NCI-H2227 (cell line): ENCODE measurements at regions not wholly inside any gene's neighbourhood (a gene's known extent, or its start where the extent isn't known, plus 50 kb on each side); places are given as distances from the start of the nearest gene placed in this dataset.
"Not testable (repeated sequence)": the region's sequence is repeated elsewhere in the genome, so short reads cannot be mapped to it uniquely, and the experiment has no call there.

Experiments
- DNase-seq: peaks from one replicate; lab custom pipeline; 2025; ENCODE audit not compliant: unreplicated experiment; lab: John Stamatoyannopoulos, UW

DNA sequence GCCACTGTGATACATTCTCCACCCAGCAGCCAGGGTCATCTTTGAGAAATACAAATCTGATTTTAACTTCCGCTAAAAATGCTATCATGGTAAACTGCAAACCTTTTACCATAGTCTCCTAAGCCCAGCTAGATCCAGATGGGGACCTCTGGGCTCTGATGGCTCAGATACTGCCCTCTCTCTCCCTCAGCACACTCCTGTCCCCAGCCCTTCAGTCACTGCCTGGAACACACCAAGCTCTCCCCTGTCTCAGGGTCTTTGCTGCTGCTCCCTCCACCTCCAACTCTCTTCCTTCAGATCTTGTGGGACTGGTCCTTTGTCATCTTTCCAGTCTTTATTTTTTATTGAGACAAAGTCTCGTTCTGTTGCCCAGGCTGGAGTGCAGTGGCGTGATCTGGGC is 65.1 kb downstream of the SPRY4 start:
- no peak for DNase-seq

DNA sequence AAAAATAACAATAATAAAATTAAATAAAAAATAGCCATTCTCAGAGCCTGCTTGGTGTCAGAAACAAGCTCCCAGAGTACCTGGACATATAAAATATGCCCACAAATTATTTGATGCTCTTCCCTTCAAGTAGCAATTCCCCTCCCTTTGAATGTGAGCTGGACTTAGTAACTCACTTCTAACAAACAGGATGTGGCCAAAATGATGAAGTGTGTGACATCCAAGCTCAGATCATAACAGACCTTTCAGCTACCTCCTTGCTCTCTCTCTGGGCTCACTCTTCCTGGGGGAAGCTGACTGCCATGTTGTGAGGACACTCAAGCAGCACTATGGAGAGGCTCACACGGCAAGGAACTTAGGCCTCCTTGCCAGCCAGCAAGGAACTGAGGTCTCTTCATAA is 69.0 kb downstream of the SPRY4 start:
- DNase-seq, result no peak

DNA sequence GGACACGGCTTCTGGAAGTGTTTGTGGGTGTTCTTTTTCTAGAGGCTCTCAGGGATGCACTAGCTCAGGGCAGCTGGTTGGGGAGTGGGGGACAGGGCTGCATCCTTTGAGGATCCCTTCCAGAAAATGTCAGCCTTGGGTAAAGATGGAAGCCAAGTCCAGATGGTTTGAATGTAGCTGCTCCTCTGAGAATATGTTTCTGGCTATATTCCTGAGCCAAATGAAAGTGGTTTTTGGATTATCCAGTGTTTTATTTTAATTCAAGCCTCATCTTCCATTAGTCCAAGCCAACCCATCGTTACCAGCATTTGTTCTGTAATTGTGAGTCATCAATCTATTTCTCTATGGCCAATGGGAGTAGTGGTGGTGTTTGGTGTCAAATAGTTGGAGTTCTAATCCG is 70.4 kb downstream of the SPRY4 start:
- no peak for DNase-seq

DNA sequence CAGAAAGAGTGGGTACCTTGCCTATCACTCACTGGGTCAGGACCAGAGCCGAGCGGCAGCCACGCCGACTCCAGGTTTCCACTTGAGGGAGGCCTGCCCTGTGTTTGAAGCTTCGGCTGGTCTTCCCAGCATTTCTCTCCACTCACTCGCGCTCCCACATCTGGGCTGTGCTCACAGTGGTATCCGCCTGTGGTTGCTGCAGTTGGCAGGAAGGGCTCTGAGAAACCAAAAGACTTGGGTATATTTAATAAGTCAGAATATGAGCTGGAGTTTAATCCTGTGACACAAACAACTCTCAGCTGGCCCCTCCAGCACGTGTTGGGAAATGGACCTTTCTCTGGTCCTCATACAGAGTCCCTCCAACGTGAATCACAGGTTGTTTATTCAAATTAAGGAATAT is 70.9 kb downstream of the SPRY4 start:
- DNase-seq, result no peak

DNA sequence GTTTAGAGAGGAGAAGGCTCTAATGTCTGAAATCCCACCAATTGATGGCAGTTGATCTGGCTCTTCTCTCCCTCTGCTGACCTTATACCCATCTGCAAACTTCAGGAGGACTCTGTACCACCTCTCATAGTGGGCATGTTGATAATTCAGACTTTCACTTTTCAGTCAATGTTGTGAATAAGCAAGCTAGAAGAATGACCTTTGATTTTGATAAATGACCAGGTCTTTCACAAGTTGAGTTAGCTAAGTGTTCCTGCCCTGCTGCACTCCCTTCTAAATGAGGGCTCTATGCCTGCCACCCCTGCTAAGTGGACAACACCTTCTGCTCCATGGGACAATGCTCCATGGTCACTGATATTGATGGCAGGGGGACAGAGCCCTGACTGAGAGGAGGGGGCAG is 74.7 kb downstream of the SPRY4 start:
- no peak for DNase-seq

DNA sequence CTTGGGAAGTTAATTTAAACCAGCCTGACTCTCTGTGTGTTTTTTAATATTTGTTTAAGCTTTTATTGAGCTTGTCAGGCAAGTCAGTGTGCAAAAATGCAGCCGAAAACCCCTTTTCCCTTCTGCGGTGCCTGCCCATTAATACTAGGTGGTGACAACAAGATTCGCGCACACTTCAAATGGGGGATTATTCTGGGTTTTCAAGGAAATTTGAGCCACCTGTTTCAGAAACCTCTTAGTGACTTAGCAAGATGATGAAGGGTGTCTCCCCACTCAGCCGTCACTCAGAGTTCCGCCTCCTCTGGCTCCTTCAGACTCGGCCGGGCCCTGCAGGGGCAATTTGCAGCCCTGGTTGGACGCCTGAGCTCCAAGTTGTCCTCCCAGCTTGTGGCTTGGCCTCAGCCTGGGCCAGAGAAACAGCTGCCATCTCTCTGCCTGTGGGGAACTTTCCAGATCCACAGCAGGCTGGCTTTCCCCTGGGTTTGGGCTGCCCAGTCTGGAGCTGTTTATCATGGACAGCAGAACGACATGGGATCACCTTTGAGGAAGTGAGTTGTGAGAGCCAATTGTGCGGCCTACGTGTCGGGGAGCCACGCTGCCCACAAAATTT is 75.9 kb downstream of the SPRY4 start:
- peak; percentile 37 for DNase-seq

DNA sequence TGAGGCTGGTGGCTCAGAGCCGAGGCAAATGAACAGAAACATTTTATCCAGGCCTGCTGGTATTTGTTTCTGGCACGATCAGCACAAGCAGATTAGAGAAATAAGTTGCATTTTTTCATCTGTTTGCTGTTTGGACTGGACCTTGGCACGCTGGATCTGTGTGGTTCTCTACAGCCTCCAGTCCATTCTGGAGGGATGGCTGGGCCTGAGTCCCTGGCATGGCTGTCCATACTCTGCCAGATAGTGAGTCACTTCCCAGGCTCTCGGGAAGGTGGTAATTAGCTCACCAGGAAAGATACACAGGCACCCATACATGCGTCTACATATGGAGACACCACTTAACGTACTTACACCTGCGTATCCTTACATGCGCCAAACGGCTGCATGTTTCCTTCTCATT is 78.6 kb downstream of the SPRY4 start:
- DNase-seq, result no peak

DNA sequence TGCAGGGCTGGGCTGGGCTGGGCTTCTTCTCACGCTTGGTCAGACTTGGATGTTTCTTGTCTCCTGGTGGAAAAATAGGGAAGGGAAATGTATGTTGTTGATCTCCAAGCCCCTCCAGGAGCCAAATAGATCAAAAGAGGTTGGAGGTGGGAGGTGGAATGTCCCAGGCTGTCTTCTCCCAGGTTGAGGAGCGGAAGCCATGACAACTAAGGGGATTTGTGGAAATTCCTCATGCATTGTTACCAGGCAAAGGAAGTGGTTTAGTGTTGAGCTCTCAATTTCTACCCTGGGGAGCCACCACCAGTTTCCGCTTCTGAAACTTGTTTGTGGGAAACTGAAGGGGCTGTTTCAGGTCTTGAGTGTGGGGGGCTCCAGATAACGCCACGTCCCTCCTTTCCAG is 79.0 kb downstream of the SPRY4 start:
- no peak for DNase-seq

DNA sequence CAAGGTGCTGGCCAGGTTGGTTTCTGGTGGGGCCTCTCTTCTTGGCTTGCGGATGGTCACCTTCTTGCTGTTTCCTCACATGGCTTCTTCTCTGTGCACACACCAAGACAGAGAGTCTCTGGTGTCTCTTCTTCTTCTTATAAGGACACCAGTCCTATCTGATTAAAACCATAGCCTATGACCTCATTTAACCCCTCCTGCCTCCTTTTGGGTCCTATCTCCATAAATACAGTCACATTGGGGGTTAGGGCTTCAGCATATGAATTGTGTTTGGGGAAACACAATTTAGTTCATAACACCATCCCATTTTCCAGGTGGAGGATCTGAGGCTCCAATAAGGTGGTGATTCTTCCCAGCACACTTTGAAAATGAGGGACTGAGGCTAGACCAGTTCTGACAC is 80.4 kb downstream of the SPRY4 start:
- no peak for DNase-seq

DNA sequence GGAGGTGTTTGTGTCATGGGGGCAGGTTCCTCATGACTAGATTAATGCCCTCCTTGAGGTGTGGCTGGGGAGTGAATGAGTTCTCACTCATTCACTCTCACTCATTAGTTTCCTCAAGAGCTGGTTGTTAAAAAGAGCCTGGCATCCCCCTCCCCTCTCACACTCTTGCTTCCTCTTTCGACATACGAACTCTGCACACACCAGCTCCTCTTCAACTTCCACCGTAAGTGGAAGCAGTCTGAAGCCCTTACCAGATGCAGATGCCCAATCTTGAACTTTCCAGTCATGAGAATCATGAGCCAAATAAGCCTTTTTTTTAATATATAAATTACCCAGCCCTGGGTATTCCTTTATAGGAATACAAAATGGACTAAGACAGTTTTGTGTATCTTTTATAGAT is 82.5 kb downstream of the SPRY4 start:
- DNase-seq, result no peak

DNA sequence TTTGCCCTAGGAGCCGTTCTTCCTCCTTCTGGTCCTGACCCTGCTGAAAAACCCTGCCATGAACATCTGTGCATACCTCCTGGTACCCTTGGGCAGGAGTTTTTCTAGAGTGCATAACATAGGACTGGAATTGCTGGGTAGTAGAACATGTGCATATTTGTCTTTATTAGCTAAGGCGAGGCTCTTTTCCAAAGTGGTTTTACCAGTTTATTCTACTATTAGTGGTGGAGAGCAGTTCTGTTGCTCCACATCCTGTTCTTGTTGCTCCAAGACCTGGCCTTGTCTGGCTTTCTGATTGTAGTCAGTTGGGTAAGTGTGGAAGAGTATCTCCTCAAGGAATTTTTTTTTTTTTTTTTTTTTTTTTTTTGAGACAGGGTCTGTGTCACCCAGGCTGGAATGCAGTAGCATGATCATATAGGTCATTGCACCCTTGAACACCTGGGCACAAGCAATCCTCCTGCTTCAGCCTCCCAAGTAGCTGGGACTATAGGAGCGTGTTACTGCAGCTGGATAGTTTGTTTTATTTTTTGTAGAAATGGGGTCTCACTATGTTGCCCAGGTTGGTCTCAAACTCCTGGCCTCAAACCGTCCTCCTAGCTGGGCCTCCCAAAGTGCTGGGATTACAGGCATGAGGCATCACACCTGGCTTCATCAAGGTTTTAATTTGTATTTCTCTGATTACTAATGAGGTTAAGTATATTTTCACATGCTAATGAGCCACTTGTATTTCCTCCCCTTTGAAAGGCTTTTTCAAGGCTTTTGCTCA is 85.2 kb downstream of the SPRY4 start:
- DNase-seq, result no peak

DNA sequence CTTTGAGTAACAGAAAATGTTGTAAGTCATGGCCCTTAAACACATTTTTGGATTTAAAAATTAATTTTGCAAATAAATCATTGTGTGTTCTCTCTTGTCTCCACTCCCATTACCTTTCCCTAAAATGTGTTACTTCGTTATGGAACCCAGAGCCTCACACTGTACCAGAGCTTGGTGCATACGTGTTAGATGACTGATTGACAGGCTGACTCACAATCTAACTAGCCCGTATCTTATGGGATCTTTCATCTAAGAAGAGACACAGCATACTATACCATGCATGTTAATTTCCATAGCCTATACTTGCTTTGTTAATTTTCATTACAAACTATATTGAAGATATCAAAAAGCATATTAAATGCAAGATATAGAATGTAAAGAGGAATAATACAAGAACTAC is 87.1 kb downstream of the SPRY4 start:
- DNase-seq, result no peak

DNA sequence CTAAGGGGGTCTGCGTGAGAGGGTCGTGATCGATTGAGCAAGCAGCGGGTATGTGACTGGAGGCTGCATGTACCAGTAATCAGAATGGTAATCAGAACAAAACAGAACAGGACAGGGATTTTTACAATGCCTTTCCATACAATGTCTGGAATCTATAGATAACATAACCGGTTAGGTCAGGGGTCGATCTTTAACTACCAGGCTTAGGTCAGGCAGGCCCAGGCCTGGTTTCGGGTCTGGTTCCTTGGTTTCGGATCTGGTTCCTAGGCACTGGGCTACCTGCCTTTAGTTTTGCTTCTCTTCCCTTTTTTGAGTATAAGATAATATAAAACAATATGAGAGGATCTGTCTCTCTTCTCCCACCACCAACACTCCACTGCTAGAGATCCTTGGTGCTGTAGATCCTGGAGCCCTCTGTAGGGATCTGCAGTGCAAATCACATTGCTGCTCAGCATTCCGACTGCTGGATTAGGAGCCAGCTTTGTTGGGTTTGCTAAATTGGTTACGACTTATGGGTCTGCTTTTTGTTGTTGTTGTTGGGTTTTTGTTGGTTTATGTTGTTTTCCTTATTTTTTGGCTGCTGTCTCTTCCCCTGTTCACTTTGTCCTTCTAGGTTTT is 88.0 kb downstream of the SPRY4 start:
- DNase-seq, result not testable (repeated sequence)

DNA sequence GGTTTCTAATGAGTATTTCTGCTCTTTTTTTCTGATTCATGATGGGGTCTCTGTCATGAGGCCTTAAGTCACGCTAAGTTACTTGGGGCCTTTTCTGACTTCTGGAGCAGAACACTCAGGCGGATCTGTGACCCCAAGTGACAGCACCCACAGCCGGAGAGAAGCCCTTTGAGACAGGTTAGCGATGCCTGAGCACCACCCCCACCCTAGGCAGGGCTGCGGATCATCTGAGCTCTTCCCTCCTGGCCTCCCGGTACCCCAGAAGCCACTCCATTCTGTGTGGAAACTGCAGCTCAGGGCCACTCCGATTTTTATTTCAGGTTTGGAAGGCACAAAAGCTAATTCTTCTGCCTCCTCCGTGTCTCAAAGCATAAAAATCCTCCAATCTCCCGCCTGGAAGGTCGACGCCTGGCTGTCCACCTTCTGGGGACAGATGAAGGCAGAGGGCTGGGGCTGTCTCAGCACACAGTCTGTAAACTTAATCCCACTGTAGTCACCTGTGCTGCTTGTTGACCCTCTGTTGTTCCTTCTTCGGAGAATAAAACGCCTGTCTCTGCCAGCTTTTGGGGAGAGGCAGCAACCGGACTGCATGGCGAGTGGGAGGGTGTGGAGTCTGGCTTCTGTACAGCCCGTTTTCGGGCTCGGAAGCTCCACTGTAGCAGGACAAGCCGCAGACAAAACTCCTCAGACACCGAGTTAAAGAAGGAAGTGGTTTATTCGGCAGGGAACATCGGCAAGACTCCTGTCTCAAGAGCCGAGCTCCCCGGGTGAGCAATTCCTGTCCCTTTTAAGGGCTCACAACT is 88.8 kb downstream of the SPRY4 start:
- no peak for DNase-seq

DNA sequence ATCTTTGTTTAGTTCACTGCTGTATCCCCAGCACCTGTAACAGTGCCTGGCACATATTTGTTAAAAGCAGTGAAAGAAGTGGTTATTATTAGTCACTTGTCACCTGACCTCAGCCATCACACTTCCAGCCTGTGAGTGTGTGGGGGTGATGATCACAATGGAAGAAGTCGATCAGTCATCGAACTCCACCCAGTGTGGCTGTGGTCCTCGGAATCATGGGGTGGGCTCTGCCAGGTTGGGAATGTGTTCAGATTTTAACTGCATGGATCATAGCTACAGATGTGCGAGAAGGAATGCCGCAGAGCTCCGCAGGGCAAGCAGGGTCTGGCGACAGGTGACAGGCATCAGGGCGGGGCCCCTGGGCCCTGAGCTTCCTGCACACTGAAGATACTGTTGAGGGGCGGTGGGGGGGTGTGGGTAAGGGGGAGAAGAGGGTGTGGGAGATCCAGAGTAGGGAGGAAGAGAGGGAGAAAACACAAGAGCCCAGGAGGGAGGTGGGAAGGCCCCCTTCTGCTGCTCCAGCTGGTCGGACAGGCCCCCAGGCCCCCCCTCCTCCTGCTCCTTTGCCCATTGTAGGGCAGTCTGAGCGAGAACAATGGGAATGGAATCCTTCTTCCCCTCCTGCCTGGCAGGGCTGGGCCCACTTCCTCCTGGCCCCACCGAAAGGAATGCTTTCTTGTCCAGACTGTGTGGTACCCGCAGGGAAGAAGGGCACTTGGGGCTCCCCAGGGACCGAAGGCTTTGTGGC is 89.6 kb downstream of the SPRY4 start:
- no peak for DNase-seq

DNA sequence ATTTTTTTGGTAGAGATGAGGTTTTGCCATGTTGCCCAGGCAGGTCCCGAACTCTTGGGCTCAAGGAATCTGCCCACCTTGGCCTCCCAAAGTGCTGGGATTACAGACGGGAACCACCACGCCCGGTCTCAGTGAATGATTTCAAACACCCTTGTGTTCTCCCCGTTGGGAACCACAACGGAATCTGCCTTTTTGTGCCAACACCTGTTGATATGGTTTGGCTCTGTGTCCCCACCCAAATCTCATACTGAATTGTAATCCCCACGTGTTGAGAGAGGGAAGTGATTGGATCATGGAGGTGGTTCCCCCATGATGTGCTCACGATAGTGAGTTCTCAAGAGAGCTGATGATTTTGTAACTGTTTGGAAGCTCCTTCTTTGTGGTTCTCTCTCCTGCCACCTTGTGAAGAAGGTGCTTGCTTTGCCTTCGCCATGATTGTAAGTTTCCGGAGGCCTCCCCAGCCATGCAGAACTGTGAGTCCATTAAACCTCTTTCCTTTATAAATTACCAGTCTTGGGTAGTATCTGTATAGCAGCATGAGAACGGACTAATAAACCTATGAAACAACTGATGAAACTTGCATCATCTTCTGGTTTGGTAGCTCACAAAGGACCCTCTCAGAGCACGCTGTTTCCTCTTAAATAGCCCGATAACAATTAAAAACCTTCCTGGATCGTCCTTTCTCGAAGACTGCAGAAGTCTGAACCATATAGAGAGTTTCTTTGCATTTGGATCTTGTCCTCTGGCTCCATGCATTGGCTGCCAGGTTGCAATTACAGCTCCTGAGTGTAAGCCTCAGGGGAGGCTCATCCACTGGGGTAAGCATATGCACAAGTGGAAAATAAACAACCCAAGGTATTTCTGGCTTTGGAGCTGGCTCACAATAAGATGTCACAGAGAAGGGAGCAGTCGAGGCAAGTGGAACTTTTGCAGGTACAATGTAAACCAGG is 91.5 kb downstream of the SPRY4 start:
- DNase-seq, result no peak

DNA sequence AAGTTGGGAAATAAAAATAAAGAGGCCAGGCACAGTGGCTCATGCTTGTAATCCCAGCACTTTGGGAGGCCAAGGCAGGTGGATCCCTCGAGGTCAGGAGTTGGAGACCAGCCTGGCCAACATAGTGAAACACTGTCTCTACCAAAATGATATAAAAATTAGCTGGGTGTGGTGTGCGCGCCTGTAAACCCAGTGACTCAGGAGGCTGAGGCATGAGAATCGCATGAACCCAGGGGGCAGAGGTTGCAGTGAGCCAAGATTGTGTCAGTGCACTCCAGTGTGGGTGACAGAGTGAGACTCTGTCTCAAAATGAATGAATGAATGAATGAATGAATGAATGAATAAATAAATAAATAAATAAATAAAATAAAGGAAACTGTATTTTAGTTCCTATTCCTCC is 93.9 kb downstream of the SPRY4 start:
- not testable (repeated sequence) for DNase-seq

DNA sequence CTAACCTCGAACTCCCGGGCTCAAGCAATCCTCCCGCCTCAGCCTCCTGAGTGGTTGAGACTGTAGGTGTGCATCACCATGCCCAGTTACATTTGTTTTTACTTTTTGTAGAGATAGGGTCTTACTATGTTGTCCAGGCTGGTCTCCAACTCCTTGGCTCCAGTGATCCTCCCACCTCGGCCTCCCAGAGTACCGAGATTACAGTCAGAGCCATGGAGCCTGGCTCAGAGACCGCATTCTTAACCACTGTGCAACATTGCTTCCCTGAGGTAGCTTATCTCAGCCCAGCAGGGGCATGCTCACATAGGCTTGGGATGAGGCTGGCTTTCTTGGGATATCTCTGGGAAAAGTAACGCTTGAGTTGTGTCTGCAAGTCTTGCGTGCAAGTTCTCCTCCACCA is 99.7 kb downstream of the SPRY4 start:
- no peak for DNase-seq

DNA sequence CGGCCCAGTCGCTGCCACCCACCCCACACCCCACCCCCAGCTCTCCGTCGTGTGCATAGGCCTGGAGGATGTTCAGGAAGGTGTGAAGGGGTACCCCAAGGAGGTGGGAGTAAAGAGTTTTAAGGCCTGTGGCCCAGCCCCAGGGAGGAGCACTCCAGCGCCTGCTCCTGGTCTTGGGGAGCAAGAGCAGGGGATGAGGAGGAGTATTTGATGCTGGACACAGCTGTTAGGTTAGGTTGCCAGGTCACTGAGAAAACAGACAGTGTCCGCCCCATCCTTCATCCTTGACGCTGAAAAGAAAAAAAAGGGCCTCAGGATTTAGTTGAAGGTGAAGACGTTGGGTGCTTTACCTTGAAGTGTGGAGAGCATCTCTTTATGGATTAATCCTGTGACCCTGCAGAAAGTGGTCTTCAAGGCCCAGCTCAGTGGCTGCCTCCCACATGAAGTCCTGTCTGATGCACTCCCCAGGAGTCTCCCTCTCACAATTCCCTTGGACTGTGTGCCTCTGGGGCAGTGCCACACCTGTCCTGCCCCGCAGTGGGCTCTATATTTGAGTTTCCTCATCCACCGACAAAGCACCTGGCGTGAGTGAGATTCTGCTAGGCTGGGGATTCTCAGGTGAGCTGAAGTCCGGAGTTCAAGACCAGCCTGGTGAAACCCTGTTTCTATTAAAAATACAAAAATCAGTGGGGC is 101.8 kb downstream of the SPRY4 start:
- no peak for DNase-seq
